Trophoblast cell (in vitro differentiated cells and primary cell): ENCODE measurements at regions not wholly inside any gene's neighbourhood (a gene's known extent, or its start where the extent isn't known, plus 50 kb on each side); places are given as distances from the start of the nearest gene placed in this dataset.

Source experiments
- DNase-seq, 2 donors: peaks; one replicate each; pipeline ENCODE4 v3.0.0-alpha.2; 2016
- H2AFZ ChIP-seq: 2 replicates; pipeline ENCODE4 v1.6.1; 2013; ENCODE audit warnings: low read length, moderate library complexity, mild to moderate bottlenecking; ENCODE audit not compliant: insufficient read depth, poor library complexity
- H2AK5ac ChIP-seq: 2 replicates; pipeline ENCODE4 v1.6.1; 2013; ENCODE audit warnings: mild to moderate bottlenecking, low read length
- H2BK120ac ChIP-seq: 2 replicates; pipeline ENCODE4 v1.6.1; 2013; ENCODE audit warnings: low read length, mild to moderate bottlenecking, moderate library complexity; ENCODE audit not compliant: insufficient read depth, poor library complexity
- H2BK12ac ChIP-seq: 2 replicates; pipeline ENCODE4 v1.6.1; 2013; ENCODE audit warnings: mild to moderate bottlenecking, low read length, moderate library complexity
- H2BK5ac ChIP-seq: 2 replicates; pipeline ENCODE4 v1.6.1; 2013; ENCODE audit warnings: low read length, low read depth, moderate library complexity, mild to moderate bottlenecking; ENCODE audit not compliant: poor library complexity
- H3K14ac ChIP-seq: 2 replicates; pipeline ENCODE4 v1.6.1; 2013; ENCODE audit warnings: mild to moderate bottlenecking, low read length
- H3K18ac ChIP-seq: 2 replicates; pipeline ENCODE4 v1.6.1; 2013; ENCODE audit warnings: mild to moderate bottlenecking, low read length
- H3K23ac ChIP-seq: 2 replicates; pipeline ENCODE4 v1.6.1; 2013; ENCODE audit warnings: low read length
- H3K27ac ChIP-seq: 2 replicates; pipeline ENCODE4 v1.5.1; 2013; ENCODE audit warnings: low read depth, mild to moderate bottlenecking, inconsistent platforms, low read length, moderate library complexity
- H3K27me3 ChIP-seq: 2 replicates; pipeline ENCODE4 v1.6.1; 2013; ENCODE audit warnings: inconsistent platforms, mild to moderate bottlenecking, low read length, moderate library complexity; ENCODE audit not compliant: insufficient read depth
- H3K36me3 ChIP-seq, 2 experiments: 1 replicate in 1 of 2; 2 replicates in 1 of 2; pipeline ENCODE4 v1.6.1; 2013; ENCODE audit warnings: low read length in 2 of 2, mild to moderate bottlenecking in 2 of 2, moderate library complexity in 1 of 2; ENCODE audit not compliant: insufficient read depth in 2 of 2, control insufficient read depth in 1 of 2
- H3K4ac ChIP-seq: 2 replicates; pipeline ENCODE4 v1.6.1; 2013; ENCODE audit warnings: low read depth, mild to moderate bottlenecking, low read length, moderate library complexity
- H3K4me1 ChIP-seq, 2 experiments: 1 replicate in 1 of 2; 2 replicates in 1 of 2; pipeline ENCODE4 v1.6.1; 2013; ENCODE audit warnings: low read length in 2 of 2, mild to moderate bottlenecking in 2 of 2, moderate library complexity in 1 of 2; ENCODE audit not compliant: insufficient read depth in 2 of 2, control insufficient read depth in 1 of 2
- H3K4me2 ChIP-seq: 2 replicates; pipeline ENCODE4 v1.6.1; 2013; ENCODE audit warnings: inconsistent platforms, mild to moderate bottlenecking, low read length, moderate library complexity
- H3K4me3 ChIP-seq: 2 replicates; pipeline ENCODE4 v1.5.1; 2013; ENCODE audit warnings: mild to moderate bottlenecking, low read depth, low read length, inconsistent platforms
- H3K79me1 ChIP-seq: one replicate; pipeline ENCODE4 v1.6.1; 2013; ENCODE audit warnings: low read length
- H3K79me2 ChIP-seq: 2 replicates; pipeline ENCODE4 v1.6.1; 2013; ENCODE audit warnings: low read length, mild to moderate bottlenecking; ENCODE audit not compliant: control insufficient read depth, insufficient read depth, poor library complexity
- H3K9ac ChIP-seq: 2 replicates; pipeline ENCODE4 v1.6.1; 2013; ENCODE audit warnings: mild to moderate bottlenecking, low read length
- H3K9me3 ChIP-seq: 2 replicates; pipeline ENCODE4 v1.6.1; 2013; ENCODE audit warnings: low read depth, mild to moderate bottlenecking, control low read depth, inconsistent platforms, low read length; ENCODE audit not compliant: insufficient read depth
- H4K12ac ChIP-seq: 2 replicates; pipeline ENCODE4 v1.6.1; 2013; ENCODE audit warnings: low read depth, mild to moderate bottlenecking, low read length, moderate library complexity
- H4K8ac ChIP-seq: 2 replicates; pipeline ENCODE4 v1.6.1; 2013; ENCODE audit warnings: low read depth, mild to moderate bottlenecking, low read length, moderate library complexity
- H4K91ac ChIP-seq: one replicate; pipeline ENCODE4 v1.6.1; 2013; ENCODE audit warnings: low read depth, mild to moderate bottlenecking, low read length, moderate library complexity
- WGBS: extraction: QIAGEN DNeasy Blood & Tissue Kit; methylation state at CpG from one replicate; pipeline ENCODE4 v1.1.7; 2013; ENCODE audit warnings: missing lambda C conversion rate; ENCODE audit not compliant: insufficient read length, insufficient coverage; ENCODE audit errors: extremely low coverage; 5-methylcytosine and 5-hydroxymethylcytosine counted together

DNA sequence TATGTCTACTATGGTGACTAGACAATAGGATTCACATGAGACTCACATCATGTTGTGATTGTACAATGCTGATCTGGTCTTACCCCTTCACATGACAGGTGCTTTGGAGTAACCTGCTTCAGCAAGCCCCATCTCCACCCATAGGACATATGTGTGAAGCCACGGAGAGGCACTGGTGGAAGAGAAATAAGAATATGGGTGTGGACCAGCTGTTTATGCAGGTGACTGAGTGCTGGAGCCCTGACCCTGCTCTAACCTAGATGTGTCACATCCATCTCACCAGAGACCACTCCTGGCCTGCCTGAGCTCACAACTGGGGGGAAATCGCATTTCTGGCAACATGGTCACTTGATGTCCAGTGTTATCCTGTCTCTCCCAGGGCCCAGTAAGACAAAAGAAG is 119.7 kb downstream of the GGTLC2 start:
- H3K14ac ChIP-seq, result no peak overlapping the region
- no CpG with 5 or more reads among the region's 2 CpGs for WGBS
- H3K79me2 ChIP-seq, result no peaks in the 10 kb centered on the region
- H3K27ac ChIP-seq, result no peak overlapping the region
- H3K4me2 ChIP-seq, result no peak overlapping the region
- no peaks in the 10 kb centered on the region for H3K36me3 ChIP-seq
- no peak overlapping the region for H3K23ac ChIP-seq
- H2BK120ac ChIP-seq, result no peak overlapping the region
- H4K91ac ChIP-seq, result no peak overlapping the region
- H2BK5ac ChIP-seq, result no peak overlapping the region
- H2AFZ ChIP-seq, result no peak overlapping the region
- H3K27me3 ChIP-seq, result peaks cover 4% of the 10 kb centered on the region
- no peaks in the 10 kb centered on the region for H3K9me3 ChIP-seq
- H3K4me1 ChIP-seq, result no peaks in the 10 kb centered on the region
- H2BK12ac ChIP-seq, result no peak overlapping the region
- H2AK5ac ChIP-seq, result no peak overlapping the region
- no peaks in the 10 kb centered on the region for H3K79me1 ChIP-seq
- no peak overlapping the region for H4K12ac ChIP-seq
- no peak for DNase-seq
- H3K4ac ChIP-seq, result no peak overlapping the region
- no peak overlapping the region for H4K8ac ChIP-seq
- H3K18ac ChIP-seq, result no peak overlapping the region
- H3K4me3 ChIP-seq, result no peak overlapping the region
- no peak overlapping the region for H3K9ac ChIP-seq

DNA sequence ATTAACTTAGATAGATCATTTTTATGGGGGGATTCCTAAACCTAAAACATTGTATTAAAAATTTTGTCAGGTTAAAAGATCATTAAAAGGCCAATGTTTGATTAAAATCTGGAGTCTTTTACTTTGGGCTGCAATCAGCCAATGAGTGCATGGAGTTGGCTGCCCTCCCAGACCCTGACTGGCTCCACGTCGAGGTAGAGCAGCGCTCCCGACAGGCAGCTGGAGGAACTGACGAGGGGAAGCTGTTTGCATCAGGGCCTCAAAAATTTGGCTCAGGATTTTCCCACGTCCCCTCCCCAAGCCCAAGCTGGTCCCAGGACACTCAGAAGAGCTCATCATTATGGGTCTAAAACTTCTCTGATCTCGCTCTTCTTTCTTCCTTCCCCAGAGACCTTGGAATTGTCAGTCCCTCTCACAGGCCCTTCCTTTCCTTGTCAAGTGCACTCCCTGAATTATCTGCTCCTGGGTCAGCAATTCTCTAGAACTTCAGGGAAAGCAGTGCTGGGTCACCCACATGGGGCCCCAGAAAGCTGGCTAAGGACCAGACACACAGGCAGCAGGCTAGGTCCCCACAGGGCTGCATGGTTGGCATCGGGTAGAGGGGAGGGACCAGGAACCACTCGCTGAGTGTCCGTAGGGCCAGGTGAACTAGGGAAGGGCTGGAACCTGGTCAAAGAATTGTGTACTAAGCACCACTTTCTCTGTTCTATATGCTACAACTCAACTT is 119.6 kb upstream of the IGLL5 start:
- Histone ChIP-seq H3K9me3 (no peaks in the 10 kb centered on the region), H3K23ac (no peak overlapping the region), H4K12ac (no peak overlapping the region), H3K4me1 (no peaks in the 10 kb centered on the region), H2BK5ac (no peak overlapping the region), H3K4me2 (no peak overlapping the region), H3K4ac (no peak overlapping the region), H3K79me2 (no peaks in the 10 kb centered on the region), H4K91ac (no peak overlapping the region), H3K27ac (no peak overlapping the region), H2BK12ac (no peak overlapping the region), H2AFZ (no peak overlapping the region), H2AK5ac (no peak overlapping the region), H3K79me1 (no peaks in the 10 kb centered on the region), H3K9ac (no peak overlapping the region), H4K8ac (no peak overlapping the region), H3K14ac (no peak overlapping the region), H3K27me3 (peaks cover 4% of the 10 kb centered on the region), H3K18ac (no peak overlapping the region), H3K4me3 (no peak overlapping the region), H2BK120ac (no peak overlapping the region), H3K36me3 (no peaks in the 10 kb centered on the region)
- WGBS, result no CpG with 5 or more reads among the region's 10 CpGs
- DNase-seq, result no peak

DNA sequence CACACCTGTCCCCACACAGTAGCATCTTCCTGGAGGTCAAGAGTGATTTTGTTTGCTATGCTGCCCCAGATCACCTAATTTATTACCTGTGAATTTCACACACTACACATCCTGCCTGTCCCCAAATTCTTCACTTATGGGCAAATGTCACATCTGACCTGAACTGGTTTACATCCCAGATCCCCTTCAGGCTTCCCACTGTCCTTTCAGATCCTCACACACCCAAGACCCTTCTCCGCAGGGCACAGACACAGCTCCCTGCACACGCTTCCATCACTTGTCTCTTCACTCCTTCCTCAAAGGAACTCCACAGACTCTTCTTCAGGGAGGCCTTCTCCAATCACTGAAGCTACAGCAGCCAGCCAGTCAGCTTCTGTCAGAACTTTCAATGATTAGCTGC is 118.7 kb upstream of the IGLL5 start:
- Histone ChIP-seq H2BK120ac (no peak overlapping the region), H3K27me3 (peaks cover 4% of the 10 kb centered on the region), H3K4me1 (no peaks in the 10 kb centered on the region), H3K27ac (no peak overlapping the region), H2AFZ (no peak overlapping the region), H4K91ac (no peak overlapping the region), H2BK5ac (no peak overlapping the region), H3K9me3 (no peaks in the 10 kb centered on the region), H4K12ac (no peak overlapping the region), H3K4me3 (no peak overlapping the region), H3K9ac (no peak overlapping the region), H2BK12ac (no peak overlapping the region), H3K4me2 (no peak overlapping the region), H3K79me1 (no peaks in the 10 kb centered on the region), H2AK5ac (no peak overlapping the region), H3K14ac (no peak overlapping the region), H4K8ac (no peak overlapping the region), H3K18ac (no peak overlapping the region), H3K79me2 (no peaks in the 10 kb centered on the region), H3K23ac (no peak overlapping the region), H3K36me3 (no peaks in the 10 kb centered on the region), H3K4ac (no peak overlapping the region)
- DNase-seq, result no peak
- WGBS, result no CpG with 5 or more reads among the region's 2 CpGs

DNA sequence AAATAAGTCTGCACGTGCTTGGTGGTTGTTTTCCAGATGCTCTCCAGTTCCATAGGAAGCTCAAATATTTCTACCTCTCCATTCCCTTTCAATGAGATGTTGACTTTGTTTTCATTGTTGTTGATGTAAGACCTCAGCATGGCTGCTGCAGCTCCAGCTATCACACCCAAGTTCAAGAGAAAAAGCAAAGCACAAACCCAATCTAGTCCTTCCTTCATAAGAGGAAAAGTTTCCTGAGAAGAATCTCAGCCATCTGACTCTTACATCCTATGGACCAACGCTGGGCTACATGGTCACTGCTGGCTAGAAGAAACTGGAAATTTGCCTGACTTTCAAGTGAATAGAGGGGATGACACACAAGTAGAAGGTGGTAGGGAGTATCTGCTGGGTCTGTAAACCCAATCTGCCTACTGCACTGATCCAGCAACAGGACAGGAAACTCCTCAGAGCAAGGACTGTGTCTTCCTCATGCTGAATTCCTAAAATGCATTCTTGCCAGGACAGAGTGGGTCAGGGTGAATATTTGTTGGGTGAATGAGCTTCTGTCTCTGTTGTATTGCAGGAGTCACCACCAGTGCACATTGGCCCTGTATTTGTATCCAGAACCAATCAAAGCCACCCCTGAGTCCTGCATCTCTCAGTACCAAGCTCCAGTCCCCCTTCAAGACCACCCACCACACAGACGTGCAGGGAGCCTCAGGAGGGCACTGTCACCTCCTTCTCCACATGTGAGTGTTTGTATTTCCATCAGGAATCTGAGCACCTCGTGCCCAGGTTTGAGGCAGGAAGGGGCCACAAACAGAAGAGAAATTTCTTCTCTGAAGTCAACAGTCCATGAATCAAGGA is 118.0 kb upstream of the IGLL5 start:
- H3K36me3 ChIP-seq, result no peaks in the 10 kb centered on the region
- H2BK5ac ChIP-seq, result no peak overlapping the region
- H3K9me3 ChIP-seq, result no peaks in the 10 kb centered on the region
- H2BK120ac ChIP-seq, result no peak overlapping the region
- no peak overlapping the region for H3K23ac ChIP-seq
- H3K18ac ChIP-seq, result no peak overlapping the region
- H3K14ac ChIP-seq, result no peak overlapping the region
- DNase-seq, result no peak
- no peaks in the 10 kb centered on the region for H3K79me2 ChIP-seq
- H3K4me1 ChIP-seq, result no peaks in the 10 kb centered on the region
- no peak overlapping the region for H3K9ac ChIP-seq
- no peak overlapping the region for H2AK5ac ChIP-seq
- H3K4ac ChIP-seq, result no peak overlapping the region
- no peak overlapping the region for H3K4me2 ChIP-seq
- H2AFZ ChIP-seq, result no peak overlapping the region
- no peak overlapping the region for H2BK12ac ChIP-seq
- no CpG with 5 or more reads among the region's 4 CpGs for WGBS
- no peak overlapping the region for H3K27ac ChIP-seq
- no peak overlapping the region for H3K4me3 ChIP-seq
- H4K8ac ChIP-seq, result no peak overlapping the region
- no peak overlapping the region for H4K12ac ChIP-seq
- H4K91ac ChIP-seq, result no peak overlapping the region
- H3K27me3 ChIP-seq, result peaks cover 4% of the 10 kb centered on the region
- no peaks in the 10 kb centered on the region for H3K79me1 ChIP-seq
